ENCODE measurements at regions not wholly inside any gene's neighbourhood (a gene's known extent, or its start where the extent isn't known, plus 50 kb on each side); places are given as distances from the start of the nearest gene placed in this dataset.

- TF ChIP-seq REST (IDR thresholded peaks at IDR 0.05; ENCODE audit: low read depth, low read length) (peak; percentile 42; the same call in 1 of the 2 replicates), USF2 (IDR thresholded peaks at IDR 0.05; ENCODE audit: borderline replicate concordance, low read depth, low read length) (no peak)
These were observed 76.1 kb upstream of the PITRM1 start (continued) for GRCh38 chr10:3248526-3249306.

- 93% methylated on average over 10 of the region's 11 CpGs for WGBS (ENCODE audit: low lambda C conversion rate)
- Histone ChIP-seq H3K36me3 (replicated peaks in 1 of 2; ENCODE audit: control insufficient read depth in 1 of 2, insufficient read depth in 2 of 2, low read length in 1 of 2) (no peaks in the 10 kb centered on the region), H3K4me1 (ENCODE audit: control insufficient read depth in 1 of 2, insufficient read depth in 2 of 2, low read depth in 1 of 2, low read length in 1 of 2) (peaks cover 0 to 3% of the 10 kb centered on the region in 2 experiments; a peak in 2 of 4 replicates), H3K9ac (no peak overlapping the region), H3K9me2 (no peaks in the 10 kb centered on the region), H4K20me1 (ENCODE audit: insufficient read depth) (no peaks in the 10 kb centered on the region), H3K79me2 (ENCODE audit: insufficient read depth) (no peaks in the 10 kb centered on the region), H3K27ac (ENCODE audit: low read depth in 2 of 2, low read length in 1 of 2) (no peak overlapping the region), H3K4me2 (no peak overlapping the region), H3K4me3 (ENCODE audit: low read depth in 2 of 2, low read length in 1 of 2) (no peak overlapping the region), H3F3A (replicated peaks; ENCODE audit: insufficient read depth) (peaks cover 25% of the 10 kb centered on the region), H3K9me3 (no peaks in the 10 kb centered on the region), H2AFZ (ENCODE audit: low read depth) (no peak overlapping the region), H3K27me3 (ENCODE audit: insufficient read depth) (no peaks in the 10 kb centered on the region)
- CTCF ChIA-PET = interaction anchor here (1.0 to 3.3 kb wide), 2 partner anchors 49 to 176 kb away, joined by 3 to 9 read pairs; no protein-coding TSS in a partner anchor
- DNase-seq = no peak
- POLR2A ChIA-PET = no interaction called here
- TF ChIP-seq NRF1 (IDR thresholded peaks at IDR 0.05; ENCODE audit: low read depth, low read length) = no peak
- TF ChIP-seq MAX (IDR thresholded peaks at IDR 0.05; ENCODE audit: low read depth) = no peak
- no peak for TF ChIP-seq GATA2 (CRISPR knock-in tag; IDR thresholded peaks at IDR 0.05)
- TF ChIP-seq TAF1 (IDR thresholded peaks at IDR 0.05; ENCODE audit: borderline replicate concordance, low read depth, low read length) = no peak
- TF ChIP-seq GABPA (IDR thresholded peaks at IDR 0.05; ENCODE audit: low read depth) = no peak
- TF ChIP-seq IRF3 (IDR thresholded peaks at IDR 0.05; ENCODE audit: low read depth, low read length) = no peak
These were observed 72.8 kb upstream of the PITRM1 start for GRCh38 chr10:3245395-3245794.

Measured in SK-N-SH (cell line).